ENCODE measurements at regions not wholly inside any gene's neighbourhood (a gene's known extent, or its start where the extent isn't known, plus 50 kb on each side); places are given as distances from the start of the nearest gene placed in this dataset.

DNA sequence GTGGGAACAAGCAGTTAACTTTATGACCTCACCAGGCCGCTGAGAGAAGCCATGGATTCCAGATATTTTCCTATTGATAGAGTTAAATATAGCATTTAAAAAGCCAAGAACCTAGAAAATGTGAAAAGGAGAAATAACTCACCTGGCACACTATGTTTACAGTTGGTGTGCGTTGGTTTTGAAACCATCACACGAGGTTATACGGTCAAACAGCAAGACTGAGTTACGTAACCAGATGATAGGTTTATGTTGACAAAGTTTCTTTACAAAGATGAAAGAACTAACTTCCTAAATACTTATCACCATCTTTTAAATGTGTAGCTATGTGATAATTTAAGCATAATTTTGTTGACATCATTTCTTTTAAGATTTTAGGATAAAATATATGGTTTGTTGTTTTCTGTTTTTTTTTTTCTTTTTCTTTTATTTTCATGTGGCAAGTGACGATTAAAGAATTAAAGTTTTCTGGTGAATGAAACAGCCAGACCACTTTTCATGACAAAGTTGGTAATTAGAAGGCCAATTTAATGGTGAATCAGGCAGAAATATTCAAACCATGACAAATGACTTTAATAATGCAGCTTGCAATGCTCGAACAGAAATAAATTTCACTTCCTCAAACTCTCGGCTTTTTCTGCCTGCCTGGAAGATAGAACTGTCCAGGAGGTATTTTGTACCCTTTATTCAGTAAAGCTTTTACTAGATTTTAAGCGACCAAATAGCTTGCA, 339.1 kb upstream of the OBI1 start:
- TF ChIP-seq, protein P1, sequence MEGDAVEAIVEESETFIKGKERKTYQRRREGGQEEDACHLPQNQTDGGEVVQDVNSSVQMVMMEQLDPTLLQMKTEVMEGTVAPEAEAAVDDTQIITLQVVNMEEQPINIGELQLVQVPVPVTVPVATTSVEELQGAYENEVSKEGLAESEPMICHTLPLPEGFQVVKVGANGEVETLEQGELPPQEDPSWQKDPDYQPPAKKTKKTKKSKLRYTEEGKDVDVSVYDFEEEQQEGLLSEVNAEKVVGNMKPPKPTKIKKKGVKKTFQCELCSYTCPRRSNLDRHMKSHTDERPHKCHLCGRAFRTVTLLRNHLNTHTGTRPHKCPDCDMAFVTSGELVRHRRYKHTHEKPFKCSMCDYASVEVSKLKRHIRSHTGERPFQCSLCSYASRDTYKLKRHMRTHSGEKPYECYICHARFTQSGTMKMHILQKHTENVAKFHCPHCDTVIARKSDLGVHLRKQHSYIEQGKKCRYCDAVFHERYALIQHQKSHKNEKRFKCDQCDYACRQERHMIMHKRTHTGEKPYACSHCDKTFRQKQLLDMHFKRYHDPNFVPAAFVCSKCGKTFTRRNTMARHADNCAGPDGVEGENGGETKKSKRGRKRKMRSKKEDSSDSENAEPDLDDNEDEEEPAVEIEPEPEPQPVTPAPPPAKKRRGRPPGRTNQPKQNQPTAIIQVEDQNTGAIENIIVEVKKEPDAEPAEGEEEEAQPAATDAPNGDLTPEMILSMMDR (conservative IDR thresholded peaks at IDR 0.05; ENCODE audit: low read length) = no peak
- TF ChIP-seq EZH2phosphoT487 (IDR thresholded peaks at IDR 0.05; ENCODE audit: borderline replicate concordance, low read depth, low read length) = no peak

Data from OCI-LY7 (cell line).